GM18502 (cell line): ENCODE measurements at regions not wholly inside any gene's neighbourhood (a gene's known extent, or its start where the extent isn't known, plus 50 kb on each side); places are given as distances from the start of the nearest gene placed in this dataset.
A peak's percentile ranks its signal among the peaks of the same experiment; 100 is the strongest.

Source experiments
- ATAC-seq: cut with Tn5 transposase; IDR thresholded peaks from one replicate; pipeline ENCODE4 v1.9.1; 2021; ENCODE audit warnings: mild to moderate bottlenecking; ENCODE audit not compliant: unreplicated experiment, poor library complexity

GRCh38 chr9:126119731-126120130 is 206.9 kb upstream of the MVB12B start:
- no peak for ATAC-seq

DNA sequence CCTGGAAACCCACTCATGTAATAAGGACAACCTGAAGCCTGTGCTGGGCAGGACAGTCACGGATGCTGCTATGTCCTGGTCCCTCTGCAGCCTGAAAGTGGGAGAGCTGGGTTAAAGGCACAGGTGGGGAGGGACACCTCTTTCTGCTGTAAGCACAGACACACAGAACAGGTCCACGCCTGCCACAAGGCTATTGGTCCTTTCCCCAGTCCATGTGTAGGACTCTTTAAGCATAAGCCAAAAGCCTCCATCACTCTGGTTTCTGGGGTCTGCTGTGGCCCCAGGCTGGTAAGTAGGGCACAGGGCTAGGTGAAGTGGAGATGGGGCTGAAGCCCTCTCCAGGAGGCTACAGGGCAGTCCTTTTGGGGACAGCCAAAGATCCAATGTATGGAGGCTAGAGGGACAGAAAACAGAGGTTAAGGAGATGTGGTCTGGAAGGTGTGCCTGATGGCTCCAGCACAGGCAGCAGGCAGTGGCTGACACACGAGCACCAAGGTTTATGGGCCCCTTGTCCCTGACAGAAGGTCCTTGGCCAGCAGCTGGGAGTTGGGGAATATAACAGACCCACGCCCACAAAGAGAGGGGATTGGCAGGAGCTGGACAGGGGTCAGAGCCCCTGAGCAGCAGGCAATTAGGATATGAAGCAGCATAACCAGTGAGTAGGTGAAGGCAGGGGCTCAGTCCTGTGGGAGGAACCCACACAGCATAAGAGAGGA is 203.6 kb upstream of the MVB12B start:
- no peak for ATAC-seq

DNA sequence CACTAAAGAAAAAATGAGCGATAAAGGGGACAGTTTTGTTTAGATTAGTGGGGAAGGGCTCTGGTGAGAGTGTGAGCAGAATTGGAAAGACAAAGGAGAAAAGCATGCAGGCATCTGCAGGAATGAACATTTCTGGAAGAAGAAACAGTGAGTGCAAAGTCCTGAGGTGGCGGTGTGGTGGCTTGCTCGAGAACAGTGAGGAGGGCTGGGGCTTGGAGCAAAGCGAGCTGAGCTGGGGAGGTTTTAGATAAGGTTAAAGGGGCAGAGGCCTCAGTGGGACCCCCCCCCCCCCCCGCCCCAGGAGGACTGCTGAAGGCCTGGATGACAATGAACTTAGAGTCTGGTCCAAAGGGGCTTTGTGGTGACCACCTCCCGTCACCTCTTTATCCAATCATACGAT is 202.7 kb upstream of the MVB12B start:
- no peak for ATAC-seq

- no peak for ATAC-seq
Measured at GRCh38 chr9:126125177-126125576, 201.5 kb upstream of the MVB12B start.

DNA sequence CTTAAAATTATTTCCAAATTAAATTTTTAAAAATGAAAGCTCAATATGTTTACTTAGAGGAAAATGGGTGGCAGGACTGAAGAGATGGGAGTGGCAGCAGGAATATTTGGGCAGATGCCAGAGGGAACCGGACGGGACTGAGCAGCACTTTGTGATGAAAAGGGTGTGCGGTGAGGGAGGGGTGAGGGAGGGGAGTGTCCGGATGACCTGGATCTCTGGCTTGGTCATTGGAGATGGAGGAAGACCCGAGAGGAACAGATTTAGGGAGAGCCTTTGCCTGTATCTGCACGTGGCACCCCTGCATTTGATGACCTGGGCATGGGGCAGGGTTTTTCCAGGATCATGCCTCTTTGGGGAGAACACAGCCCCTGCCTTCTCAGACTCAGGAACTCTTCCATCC is 201.1 kb upstream of the MVB12B start:
- no peak for ATAC-seq

- ATAC-seq, result no peak
Measured at GRCh38 chr9:126125992-126126409, 200.6 kb upstream of the MVB12B start.

- ATAC-seq, result no peak
Measured at GRCh38 chr9:126126807-126127206, 199.8 kb upstream of the MVB12B start.

DNA sequence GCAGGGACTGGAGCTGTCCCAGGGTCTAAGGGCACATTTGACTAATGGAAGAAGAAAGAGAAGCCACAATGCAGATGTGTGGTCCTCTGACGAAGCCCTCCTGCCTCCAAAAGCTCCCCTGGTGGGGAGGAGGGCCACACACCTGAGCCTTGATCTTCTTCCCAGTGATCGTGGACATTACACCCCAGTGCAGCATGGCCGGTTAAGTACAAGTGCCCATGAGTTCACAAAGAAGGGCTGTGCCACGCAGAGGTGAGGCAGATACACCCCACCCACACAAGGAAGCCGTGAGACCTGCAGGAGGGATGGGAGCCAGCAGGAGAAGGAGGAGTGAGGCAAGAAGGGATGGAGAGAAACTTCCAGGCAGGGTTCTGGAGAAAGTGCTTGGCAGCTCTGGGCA is 199.0 kb upstream of the MVB12B start:
- ATAC-seq, result no peak

DNA sequence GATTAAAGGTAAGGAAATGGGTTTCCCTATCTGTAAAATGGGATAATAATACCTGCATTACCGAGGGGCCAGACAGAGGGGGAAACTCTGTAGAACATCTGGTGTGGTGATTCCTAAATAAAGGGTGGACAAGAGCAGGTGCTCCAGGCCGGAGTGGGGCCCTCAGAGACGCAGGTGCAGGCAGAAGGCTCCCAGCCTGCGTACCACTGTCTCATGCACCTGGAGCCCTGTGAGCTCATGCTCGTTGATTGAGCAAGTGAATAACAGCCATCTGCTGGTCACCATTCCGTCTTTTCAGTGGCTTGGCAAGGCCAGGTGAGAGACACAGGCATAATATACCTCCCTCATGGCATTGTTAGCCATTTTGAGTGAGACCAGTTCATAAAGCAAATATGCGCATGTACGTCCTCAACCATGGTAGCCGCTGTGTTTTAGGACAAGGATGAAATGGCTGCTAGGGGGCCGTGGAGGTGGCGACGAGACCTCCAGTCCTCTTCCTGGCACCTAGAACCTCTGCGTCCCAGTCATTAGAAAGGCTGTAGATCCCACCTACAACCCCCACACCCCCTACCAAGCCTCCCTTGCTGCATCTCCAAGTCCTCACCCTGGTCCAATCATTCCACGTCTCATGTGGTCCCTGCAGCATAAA is 198.0 kb upstream of the MVB12B start:
- ATAC-seq, result no peak

GRCh38 chr9:126131066-126132010 is 195.3 kb upstream of the MVB12B start:
- ATAC-seq, result no peak

- ATAC-seq, result no peak
Measured at GRCh38 chr9:126132746-126133145, 193.9 kb upstream of the MVB12B start.

GRCh38 chr9:126144196-126144595 is 182.4 kb upstream of the MVB12B start:
- no peak for ATAC-seq

GRCh38 chr9:126144603-126145456 is 181.8 kb upstream of the MVB12B start:
- no peak for ATAC-seq

- no peak for ATAC-seq
Measured at GRCh38 chr9:126145887-126146253, 180.8 kb upstream of the MVB12B start.

DNA sequence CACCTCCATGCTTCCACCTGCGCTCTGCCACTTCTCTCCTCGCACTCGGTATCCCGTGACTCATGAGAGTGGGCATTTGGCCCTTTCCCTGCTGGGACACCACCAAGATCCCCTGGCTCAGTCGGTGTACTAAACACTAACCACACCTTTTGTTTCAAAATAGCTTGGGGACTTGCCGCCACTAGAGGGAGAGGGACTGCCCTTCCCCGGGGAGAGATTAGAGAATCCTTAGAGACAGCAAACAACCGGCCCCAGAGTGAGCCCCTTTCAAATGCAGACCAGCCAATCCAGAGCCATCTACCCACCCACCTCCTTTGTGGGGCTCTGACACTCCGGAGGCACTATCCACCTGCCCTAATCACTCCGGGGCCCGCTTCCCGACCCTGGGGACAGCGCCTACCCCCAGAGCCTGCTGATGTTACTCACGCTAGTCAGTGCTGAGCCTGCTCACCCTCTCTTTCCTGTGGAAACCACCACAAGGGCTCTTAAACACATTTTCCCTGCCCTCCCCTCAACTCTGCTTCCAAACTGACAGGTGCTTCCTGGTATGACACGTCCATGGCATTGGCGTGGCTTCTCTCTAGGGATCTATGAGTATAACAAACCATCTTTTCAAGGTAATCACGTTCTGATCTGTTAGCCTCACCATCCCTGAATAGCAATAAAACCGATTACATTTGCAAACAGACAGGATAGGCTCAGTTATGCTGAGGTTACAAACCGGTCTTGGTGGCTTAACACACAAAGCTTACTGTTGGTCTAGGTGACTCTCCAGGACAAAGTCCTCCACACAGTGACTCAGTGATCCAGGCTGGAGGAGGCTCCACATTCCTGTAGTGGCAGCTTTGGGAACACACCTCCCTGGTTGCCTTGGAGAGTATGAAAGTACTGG is 180.1 kb upstream of the MVB12B start:
- ATAC-seq, result peak; percentile 52

DNA sequence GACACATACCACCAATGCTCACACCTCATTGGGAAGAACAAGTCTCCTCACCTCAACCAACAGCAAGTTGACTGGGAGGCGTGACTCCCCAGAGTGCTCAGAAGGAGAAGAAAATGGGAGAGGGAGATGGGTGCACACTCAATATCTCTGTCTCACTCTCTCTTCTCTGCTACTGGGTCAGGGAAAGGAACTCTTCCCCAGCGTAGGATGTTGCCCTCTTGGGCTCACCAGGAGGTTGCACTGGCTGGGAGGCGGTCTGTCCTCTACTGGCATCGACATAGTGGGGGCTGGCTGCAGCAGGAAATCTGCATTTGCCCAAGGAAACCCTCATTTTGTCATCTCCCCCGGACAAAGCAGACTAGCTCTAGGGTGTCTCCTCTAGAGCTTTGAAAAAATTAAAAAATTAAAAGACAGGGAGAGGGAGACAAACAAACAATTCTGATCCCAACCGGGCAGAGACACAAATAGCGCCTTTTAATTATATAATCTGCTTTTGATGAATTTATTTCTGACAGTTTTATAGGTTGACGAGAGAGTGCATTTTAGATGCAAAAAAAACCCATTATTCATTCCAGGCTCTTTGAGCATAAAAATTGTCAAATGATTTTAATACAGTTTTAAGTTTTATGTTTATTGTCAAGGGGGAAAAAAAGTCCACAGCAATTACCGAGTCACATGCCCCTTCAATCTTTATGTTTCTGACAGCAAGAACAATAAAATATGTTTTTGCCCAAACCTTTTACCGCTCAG is 179.3 kb upstream of the MVB12B start:
- no peak for ATAC-seq

GRCh38 chr9:126147936-126148870 is 178.4 kb upstream of the MVB12B start:
- ATAC-seq, result no peak
